GM19035 (cell line): ENCODE measurements at regions not wholly inside any gene's neighbourhood (a gene's known extent, or its start where the extent isn't known, plus 50 kb on each side); places are given as distances from the start of the nearest gene placed in this dataset.
"Not testable (repeated sequence)": the region's sequence is repeated elsewhere in the genome, so short reads cannot be mapped to it uniquely, and the experiment has no call there.

Experiments used
- ATAC-seq: cut with Tn5 transposase; IDR thresholded peaks from one replicate; pipeline ENCODE4 v1.9.1; 2021; ENCODE audit not compliant: unreplicated experiment

DNA sequence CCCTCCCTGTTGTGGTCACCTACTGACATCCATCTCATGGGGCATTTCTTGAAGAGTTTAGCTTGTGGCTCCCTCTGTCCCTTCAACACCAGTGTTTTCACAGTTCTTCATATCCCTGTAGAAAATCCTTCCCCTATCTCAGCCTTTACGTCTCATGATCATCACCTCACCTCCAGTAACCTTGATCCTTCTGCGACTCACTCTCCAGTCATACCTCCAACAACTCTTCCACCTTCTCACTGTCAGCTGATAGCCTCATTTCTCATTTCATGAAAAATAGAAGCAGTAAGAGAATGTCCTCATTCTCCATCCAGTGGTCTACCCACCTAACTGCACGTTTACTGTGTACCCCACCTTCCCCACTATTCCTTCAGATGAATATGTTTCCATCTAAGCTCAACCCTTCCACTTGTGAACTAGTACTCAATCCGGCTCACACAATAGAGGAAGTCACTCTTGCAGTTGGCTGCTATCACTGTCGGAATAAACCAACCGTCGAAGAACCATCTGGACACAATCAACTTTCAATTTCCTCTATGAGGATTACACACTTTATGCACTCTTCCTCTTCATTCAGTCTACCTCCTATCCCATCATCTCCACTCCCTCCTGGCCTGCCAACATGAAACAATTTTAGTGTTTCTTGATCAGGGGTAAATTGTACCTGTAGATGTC lies 256.0 kb downstream of the AHR start:
- no peak for ATAC-seq

DNA sequence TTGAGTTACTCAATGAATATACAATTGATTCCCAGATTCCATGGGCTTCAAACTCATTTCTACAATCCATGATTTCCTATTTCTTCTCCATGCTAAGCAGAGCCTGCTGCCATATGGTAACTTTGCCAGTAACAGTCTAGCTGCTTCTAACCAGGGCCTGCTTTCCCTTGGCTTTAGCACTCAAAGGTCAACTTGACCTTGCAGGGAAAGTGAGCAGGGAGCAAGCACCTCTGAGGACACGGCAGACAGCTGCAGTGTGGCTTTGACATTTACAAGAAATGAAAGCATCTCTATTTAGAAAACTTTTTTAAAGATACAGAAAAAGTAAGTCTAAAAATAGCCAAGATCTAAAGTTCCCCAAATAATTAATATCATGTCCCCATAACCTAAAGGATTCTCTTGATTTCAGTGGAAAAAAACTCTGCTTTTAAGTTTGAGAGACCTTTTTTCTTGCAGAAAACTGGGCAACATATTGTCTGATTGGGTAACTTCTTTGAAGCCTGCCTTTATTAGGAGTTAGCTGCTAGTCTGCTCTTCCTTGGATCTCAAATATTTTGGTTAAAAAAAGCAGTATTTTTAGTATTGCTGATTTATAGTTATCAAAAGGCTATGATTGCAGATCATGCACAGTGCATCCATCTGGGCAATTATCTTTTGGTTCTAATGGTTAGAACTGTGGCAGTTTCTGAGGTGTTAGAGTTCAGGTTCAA lies 257.9 kb downstream of the AHR start:
- no peak for ATAC-seq

- no peak for ATAC-seq
These were observed 258.8 kb downstream of the AHR start for GRCh38 chr7:17557251-17557671.

- ATAC-seq, result no peak
These were observed 259.7 kb downstream of the AHR start for GRCh38 chr7:17558135-17558534.

- ATAC-seq, result no peak
These were observed 260.3 kb downstream of the AHR start for GRCh38 chr7:17558558-17559332.

GRCh38 chr7:17559388-17559787 lies 260.9 kb downstream of the AHR start:
- no peak for ATAC-seq

- ATAC-seq, result no peak
These were observed 262.1 kb downstream of the AHR start for GRCh38 chr7:17560516-17560915.

DNA sequence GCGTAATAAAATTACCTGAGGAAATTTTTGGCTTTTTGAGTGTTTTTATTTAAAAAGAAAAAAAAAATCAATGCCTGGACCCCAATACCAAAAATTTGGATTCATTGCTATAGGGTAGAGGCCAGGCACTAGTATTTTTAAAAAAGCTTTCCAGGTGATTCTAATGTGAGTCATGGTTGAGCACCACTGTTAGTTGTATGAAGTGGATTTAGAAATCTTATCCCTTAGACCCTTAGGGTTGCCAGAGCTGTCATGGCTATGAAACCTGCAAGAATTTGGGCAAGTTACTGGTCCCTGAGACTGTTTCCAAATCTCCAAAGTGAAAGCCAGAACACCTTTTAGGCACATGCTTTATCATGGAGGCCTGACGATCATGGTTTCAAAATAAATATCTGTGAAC lies 262.5 kb downstream of the AHR start:
- ATAC-seq, result no peak

DNA sequence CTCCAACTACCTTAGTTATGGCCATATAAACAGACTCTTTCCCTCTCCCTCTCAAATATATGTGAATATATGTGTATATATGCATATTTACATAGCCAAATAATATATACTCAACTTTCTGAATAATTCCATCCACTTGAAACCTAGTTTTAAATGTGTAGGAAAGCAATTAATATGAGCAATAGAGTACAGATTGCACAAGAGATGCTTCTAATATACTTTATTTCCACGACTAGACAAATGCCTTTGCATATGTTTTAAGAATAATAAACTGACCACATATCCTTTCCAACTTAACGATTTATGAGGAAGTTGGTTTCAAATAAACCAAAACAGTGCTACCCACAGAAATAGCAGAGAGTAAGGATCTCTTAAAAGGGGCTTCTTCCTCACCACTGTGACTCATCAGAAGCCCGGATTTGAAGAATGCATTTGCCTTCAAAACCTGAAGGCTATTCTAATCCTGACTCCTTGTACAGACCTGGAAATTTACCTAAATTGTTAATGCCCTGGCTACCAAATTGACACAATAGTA lies 266.3 kb downstream of the AHR start:
- ATAC-seq, result no peak

GRCh38 chr7:17580141-17580540 lies 281.7 kb downstream of the AHR start:
- ATAC-seq, result no peak

GRCh38 chr7:17580856-17581255 lies 282.4 kb downstream of the AHR start:
- no peak for ATAC-seq

GRCh38 chr7:17581301-17581700 lies 282.8 kb downstream of the AHR start:
- ATAC-seq, result no peak

DNA sequence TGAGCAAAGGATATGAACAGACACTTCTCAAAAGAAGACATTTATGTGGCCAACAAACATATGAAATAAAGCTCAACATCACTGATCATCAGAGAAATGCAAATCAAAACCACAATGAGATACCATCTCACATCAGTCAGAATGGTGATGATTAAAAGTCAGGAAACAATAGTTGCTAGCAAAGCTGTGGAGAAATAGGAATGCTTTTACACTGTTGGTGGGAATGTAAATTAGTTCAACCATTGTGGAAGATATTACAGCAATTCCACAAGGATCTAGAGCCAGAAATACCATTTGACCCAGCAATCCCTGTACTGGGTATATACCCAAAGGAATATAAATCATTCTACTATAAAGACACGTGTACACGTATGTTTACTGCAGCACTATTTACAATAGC lies 284.2 kb downstream of the AHR start:
- not testable (repeated sequence) for ATAC-seq

GRCh38 chr7:17583786-17584185 lies 285.3 kb downstream of the AHR start:
- no peak for ATAC-seq

GRCh38 chr7:17584822-17585221 lies 286.4 kb downstream of the AHR start:
- ATAC-seq, result no peak

GRCh38 chr7:17586711-17587110 lies 288.3 kb downstream of the AHR start:
- no peak for ATAC-seq

DNA sequence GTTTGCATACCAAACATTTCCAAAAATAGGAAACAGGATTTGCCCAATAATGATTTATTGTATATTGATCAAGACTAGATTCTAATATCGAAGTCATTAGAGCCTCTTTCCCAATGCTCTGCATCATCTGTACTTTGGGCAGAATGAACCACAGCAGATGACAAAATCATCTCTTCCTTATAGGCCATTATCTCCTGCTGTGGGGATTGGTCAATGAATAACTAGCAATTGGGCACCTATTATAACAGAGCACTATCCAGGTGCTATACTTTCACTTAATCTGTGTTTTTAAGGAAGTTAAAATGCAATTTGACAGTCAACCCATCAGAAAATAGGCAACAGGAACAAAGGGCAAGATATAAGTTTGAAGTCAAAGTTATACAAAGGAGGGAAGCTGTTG lies 290.3 kb downstream of the AHR start:
- ATAC-seq, result no peak

GRCh38 chr7:17589671-17590070 lies 291.2 kb downstream of the AHR start:
- ATAC-seq, result no peak

- ATAC-seq, result no peak
These were observed 291.8 kb downstream of the AHR start for GRCh38 chr7:17590221-17590620.

GRCh38 chr7:17593819-17594419 lies 295.5 kb downstream of the AHR start:
- ATAC-seq, result no peak

- no peak for ATAC-seq
These were observed 297.1 kb downstream of the AHR start for GRCh38 chr7:17595546-17595945.
